HCEC 1CT (cell line): ENCODE measurements at regions not wholly inside any gene's neighbourhood (a gene's known extent, or its start where the extent isn't known, plus 50 kb on each side); places are given as distances from the start of the nearest gene placed in this dataset.
"Not testable (repeated sequence)": the region's sequence is repeated elsewhere in the genome, so short reads cannot be mapped to it uniquely, and the experiment has no call there.

Experiments used
- DNase-seq: peaks from one replicate; pipeline ENCODE4 v3.0.0-alpha.2; 2017

DNA sequence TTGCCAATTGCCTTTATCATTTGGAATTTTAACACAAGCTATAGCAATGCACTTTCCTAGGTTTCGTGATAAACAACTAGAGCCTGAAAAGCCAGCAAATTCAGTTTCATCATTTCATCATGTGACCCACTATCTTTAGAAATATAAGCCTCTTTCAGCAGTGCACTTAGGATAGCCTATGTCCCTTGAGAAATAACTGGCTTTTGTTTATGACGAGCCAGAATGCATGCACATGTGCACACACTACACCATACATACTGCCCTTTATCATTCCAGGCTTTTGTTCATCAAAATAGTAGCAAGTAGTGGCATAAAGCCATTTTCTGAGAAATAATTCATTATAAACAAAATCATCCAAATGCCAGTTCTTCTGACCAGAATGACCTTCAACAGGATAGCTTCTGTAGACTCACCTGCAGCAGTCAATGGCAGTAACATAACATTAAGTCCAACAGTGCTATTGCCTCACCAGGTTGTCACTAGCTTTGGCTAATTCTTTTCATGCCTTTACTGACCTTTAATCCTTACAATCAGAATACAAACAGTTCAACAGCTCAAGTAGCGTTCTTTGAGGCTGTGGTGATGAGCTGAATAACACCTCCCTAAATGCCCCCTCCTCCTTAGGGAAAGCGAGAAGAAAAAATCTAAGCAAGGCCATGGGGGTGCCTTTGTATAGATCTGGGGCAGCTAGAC lies 132.3 kb upstream of the SMARCA2 start:
- no peak for DNase-seq

DNA sequence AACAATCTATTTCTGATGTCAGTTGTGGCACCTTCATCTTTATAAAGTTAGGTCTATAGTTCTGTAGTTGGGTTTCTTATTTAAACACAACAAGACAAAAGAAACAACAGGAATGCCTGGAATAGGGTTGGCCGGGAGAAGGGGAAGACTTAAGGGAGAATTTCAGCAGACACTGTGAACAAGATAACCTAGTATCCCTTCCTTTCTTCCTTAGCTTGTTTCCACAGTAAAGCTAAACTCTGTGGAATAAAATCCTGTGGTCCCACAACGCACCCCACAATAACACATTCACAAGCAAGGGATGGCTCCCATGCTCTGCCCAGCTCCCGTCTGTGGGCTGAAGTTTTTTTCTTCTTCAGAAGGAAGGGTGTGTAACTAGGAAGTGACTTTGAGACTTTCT lies 124.9 kb upstream of the SMARCA2 start:
- no peak for DNase-seq

DNA sequence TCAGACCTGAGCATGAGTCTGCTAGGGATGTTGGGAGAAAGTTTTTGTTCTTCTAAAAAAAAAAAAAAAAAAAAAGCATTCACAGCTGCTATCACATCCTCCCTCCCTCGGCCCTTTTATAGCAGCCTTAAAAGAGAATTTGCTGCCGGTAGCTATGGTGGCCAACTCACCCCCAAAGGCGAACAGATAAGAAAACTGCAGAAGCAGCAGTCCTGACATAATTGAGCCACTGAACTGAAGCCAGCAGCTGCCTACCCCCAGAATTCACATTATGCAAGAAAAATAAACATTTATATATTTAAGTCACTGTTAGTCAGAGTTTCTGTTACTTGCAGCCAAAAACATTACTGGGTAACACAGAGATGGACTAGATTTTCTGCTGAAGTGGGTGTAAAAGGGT lies 124.3 kb upstream of the SMARCA2 start:
- DNase-seq: no peak

DNA sequence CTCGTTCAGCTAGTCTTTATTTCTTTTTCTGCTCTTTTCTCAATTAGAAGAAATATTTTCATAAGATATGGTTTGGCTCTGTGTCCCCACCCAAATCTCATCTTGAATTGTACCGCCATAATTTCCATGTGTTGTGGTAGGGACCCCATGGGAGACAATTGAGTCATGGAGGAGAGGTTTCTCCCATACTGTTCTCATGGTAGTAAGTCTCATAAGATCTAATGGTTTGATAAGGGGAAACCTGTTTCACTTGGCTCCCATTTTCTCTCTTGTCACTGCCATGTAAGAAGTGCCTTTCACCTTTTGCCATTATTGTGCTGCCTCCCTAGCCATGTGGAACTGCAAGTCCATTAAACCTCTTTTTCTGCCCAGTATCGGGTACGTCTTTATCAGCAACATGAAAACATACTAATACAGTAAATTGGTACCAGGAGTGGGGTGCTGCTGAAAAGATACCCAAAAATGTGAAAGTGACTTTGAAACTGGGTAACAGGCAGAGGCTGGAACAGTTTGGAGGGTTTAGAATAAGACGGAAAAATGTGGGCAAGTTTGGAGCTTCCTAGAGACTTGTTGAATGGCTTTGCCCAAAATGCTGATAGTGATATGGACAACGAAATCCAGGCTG lies 112.0 kb upstream of the SMARCA2 start:
- DNase-seq: not testable (repeated sequence)

DNA sequence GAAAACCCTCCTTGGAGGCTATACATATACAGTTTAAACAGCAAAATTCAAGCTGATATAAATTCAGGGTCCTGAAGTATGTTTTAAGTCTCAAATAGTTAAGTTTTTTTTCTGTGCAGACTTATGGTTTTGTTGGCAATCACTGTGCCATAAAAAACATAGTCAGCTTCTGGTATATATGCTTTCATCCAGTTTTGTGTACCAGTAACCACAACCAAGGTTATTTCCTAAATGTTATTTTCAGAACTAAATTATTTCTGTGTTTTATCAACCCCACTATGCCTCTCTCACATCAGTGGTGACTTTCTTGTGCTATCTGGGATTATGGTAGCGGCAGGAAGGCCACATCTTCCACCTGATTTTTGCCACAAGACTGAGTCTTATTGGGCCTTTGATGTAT lies 107.7 kb upstream of the SMARCA2 start:
- no peak for DNase-seq

DNA sequence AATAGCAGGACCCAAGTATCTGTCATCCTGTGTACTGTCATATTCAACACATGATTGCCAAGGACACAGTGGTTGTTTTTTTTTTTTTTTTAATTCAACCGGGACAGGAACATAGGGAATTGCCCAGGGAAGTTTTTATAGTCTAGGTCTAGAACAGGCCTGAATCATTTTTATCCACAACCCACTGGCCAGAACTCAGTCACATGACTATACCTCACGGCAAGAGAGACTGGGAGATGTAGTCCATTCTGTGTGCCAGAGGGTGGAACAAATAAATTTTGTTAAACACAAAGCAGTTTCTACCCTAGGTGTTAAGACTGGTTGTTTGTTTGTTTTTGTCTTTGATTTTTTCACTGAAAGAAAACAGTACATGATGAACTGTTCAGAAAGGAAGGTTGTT lies 105.8 kb upstream of the SMARCA2 start:
- DNase-seq: no peak

DNA sequence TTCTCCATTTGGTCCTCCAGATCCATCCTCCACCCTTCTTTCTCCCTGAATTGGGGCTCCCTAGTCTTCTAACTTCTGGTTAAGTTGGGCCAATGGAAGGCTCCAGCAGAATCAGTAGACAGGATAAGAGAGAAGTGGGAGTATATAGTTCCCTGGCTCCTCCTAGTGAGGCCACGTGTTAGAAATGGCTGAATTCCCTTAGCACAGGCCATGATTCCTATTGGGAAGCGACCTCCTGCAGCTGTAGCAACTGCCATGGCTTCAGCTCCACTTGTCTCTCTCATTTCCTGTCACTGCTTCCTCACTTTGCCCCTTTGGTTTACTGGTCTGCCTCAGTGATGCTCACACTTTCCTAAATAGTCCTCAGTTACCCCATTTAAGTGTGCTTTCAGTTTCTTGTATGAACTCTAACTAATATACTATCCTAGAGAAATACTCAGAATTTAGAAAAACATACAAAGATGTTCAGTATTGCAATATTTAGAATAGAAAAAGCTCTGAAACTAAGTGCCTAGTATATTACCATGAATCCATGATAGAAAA lies 104.8 kb upstream of the SMARCA2 start:
- no peak for DNase-seq

DNA sequence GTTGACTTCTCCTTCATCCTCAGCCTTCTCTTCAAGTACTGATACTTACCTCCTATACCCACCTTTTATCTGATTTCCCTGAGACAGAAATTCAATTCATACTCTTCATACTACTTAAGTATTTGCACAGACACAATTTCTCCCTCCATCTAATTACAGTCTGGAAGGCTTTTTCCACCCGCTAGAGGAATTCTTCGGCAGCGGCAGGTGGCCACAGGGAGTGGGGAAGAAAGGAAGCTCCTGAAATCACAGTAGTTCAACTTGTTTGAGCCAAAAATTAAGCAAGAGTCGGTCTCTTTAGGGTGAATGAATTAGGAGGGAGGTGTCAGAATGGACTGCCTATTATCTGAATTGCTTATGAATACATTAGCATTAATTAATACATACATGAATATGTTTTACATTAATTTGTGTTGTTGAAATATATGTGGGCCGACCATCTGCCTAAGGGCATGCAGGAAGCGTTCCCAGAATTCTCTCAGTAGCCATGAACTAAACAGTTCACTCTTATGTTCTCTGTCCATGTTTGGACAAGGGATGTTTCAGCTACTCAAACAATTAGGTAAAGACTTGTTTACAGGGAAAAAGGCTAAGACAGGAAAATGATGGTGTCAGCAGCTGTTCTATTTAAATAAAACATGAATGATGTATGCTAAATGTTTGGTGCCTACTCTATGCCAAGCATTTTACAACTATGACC lies 101.4 kb upstream of the SMARCA2 start:
- no peak for DNase-seq

DNA sequence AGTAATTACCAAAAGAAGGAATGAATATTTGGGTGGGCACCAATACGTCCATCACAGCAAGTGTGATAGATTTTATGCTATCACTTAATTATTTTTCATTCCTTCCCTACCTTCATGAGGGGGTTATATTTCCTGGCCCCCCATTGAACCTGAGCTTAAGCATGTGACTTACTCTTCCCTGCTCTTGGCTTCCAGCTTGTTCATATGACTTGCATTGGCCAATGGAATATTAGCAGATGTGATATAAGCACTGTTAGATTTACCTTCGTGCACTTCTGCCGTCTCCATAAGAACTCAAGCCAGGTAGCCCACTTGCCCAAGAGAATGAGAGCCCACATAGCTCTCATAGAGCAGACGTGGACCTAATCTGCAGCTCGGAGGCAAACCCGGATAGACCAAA lies 99.1 kb upstream of the SMARCA2 start:
- DNase-seq: no peak

DNA sequence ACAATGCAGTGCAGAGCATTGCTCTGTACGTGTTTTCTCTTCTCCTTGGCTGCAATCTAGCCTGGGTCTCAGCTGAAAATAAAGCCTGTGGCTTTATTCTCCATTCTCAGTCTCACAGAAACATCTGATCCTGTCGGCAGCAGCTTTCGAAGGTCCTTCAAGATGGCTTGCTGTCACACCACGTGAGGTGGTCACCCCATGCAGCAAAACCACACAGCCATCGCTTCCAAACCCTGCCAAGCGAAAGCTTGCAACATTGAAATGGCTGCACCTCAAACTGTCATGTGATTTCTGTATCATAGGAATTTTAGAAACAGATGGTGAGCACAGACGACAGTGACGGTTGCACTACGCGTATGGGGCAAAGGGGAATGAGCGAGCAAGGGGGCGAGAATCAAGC lies 98.5 kb upstream of the SMARCA2 start:
- no peak for DNase-seq

DNA sequence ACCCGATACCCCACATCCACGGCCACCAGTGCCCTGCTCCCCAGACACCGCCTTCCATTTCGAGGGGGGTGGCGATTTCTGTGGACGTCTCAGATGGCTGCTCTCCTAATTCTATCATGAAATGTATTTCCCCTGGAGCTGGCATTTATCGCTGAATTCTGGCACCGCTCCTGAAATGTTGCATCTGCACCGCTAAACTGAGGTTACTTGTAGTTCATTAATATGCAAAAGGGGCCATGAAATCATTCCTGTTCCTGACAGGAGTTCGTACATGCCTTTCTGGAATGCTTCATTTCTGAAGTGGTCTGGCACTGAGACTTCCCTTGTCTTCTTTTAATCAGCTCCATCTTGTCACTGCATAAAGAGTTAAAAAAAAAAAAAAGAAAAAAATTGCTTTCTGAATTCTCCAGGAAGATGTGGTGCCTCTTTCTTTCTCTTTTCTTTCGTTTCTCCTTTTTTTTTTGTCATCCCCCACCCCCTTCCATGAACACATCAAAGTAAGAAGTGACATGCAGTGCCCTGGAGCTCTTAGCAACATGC lies 97.7 kb upstream of the SMARCA2 start:
- DNase-seq: no peak

DNA sequence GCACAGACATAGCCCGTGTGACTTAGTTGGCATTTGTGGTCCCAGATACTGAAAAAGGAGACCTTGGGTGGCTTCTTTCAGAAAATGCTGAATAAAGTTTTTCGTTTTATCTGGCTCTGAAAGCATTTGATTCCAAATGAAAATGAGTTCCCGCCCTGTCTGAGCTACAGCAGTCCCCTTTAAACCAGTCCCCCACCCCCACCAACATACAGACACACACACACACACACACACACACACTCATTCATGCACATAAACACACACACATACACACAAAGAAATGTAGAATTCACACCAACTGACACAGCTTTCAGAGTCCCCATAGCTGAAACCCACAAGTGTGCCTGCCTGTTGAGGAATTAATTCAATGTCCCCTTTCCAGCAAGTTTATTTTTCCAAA lies 97.0 kb upstream of the SMARCA2 start:
- DNase-seq: no peak

DNA sequence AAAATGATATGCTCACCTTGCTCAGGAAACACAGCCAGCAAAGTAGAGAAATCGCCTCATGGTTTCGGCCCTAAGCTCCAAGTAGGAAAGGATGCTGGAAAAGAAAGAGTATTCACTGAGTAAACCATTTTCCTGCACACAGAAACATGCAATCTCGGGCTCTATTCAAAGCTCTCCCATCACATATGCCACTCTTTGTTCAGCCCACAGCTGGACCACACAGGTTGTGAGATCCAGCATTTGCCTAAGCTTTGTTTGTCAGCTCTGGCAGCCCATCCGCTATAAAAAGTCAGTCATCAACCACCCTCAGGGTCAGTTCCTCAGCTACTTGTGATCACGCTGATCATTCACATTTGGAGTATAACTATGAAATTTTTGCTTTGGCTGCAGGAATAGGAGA lies 96.5 kb upstream of the SMARCA2 start:
- no peak for DNase-seq

DNA sequence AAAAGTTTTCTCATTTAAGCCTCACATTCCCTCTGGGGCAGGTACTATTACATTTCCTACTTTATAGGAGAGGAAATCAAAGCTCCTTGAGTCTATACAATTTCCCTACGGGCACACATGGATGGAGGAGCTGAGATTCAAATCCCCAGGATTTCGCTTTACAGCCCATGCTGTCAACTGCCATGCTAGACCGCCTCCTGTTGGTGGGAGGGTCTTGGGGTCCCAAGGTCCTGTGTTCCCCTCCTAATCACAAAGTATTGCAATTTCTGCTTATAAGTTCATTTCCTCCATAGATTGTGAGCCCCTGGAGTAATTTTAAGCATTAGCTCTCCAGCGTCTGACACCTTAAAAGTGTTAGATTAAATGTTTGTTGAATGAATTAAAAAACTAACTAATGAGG lies 95.9 kb upstream of the SMARCA2 start:
- no peak for DNase-seq

DNA sequence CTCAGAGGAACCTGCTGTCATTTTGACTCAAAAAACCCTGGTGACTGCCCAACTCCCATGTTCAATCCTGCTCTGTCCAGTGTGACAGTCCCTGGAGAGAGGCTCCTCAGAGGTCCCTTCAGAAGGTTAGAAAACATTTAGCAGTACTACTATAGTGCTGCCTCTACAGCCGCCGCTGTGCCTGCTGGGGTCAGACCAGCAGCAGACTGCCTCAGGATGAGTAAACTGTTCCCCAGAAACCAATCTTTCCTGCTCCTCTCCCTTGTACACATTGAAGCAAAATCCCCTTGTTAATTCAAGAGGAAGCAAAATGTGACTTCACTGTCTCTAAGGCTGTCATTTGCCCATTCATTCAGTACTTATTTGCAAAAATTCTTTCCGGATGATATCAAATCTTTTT lies 94.8 kb upstream of the SMARCA2 start:
- no peak for DNase-seq

DNA sequence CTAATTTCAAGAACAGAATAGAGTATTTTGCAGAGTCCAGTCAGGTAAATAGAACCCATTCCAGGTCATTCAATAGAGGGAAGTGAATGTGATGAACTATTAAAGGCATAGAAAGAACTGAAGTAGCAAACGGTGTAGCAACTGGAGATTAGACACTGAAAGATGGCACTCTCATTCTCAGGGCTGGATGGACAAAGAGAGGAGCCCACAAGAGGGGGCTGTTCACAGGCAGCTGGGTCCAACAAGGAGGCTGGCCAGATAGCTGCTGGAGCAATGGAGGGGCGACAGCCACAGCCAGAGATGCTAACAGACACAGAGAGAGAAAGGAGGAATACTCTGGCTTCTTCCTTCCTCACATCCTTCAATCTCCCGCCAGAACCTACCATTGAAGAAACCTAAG lies 93.1 kb upstream of the SMARCA2 start:
- no peak for DNase-seq

DNA sequence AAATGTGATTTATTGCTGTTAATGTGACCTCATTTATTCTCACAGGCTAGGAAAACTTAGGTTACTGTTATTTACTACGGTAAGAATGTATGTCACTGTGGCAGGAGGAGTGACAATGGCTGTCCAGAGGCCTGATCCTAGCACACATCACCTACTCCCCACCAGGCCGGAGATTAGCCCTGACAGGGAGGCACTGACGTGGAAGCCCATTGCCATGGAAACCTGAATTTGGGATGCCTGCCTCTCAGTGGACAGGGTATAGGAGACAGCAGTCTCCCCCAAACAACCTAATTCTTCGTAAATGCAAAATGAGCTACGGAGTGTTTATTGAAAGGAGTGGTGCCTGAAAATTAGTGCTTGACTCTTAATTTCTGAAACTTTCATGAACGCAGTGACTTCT lies 87.6 kb upstream of the SMARCA2 start:
- no peak for DNase-seq

DNA sequence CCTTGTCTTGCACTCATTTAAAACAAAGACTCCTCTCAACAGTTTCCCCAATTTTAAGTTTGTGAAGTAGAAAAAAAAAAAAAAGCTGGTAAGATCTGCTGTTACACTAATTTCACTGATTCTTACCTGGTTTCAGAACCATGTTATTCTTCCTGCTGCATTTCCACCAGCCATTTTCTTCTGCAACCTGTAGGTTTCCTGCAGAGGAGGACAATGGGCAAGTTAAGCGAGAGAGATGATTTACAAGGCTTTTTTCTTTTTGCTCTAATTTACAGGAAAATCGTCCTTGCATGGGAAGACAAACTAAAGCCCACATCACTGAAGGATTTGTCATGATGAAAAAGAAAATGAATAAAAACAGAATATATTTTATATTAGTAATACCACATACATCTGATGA lies 86.0 kb upstream of the SMARCA2 start:
- no peak for DNase-seq

DNA sequence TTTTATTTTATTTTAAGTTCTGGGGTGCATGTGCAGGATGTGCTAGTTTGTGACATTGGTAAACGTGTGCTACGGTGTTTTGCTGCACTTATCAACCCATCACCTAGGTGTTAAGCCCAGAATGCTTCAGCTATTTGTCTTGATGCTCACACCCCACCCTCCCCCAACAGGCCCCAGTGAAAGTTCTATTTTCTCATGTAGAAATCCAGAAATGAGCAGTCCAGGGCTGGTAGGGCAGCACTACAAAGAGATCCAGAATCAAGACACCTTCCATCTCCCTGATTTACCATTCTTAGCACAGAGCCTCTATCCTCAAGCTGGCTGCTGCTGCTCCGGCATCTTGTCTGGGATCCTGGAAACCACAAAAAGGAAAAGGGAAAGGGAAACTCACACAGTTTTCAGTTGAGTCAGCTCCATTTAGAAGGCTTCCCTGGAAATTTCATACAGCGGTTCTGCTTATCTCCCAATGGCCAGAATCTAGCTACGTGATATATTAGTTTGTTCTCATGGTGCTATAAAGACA lies 85.4 kb upstream of the SMARCA2 start:
- DNase-seq: no peak

DNA sequence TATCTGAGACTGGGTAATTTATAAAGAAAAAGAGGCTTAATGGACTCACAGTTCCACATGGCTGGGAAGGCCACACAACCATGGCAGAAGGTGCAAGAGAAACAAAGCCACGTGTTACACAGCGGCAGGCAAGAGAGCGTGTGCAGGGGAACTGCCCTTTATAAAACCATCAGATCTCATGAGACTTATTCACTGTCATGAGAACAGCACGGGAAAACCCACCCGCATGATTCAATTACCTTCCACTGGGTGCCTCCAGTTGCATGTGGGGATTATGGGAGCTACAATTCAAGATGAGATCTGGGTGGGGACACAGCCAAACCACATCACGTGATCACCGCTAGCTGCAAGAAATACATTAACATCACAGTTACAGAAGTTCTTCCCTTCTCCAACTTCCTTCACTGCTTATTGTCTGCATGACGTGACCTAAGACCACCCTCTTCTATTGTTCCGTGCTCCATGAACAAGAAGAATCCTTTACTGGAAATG lies 84.9 kb upstream of the SMARCA2 start:
- not testable (repeated sequence) for DNase-seq

DNA sequence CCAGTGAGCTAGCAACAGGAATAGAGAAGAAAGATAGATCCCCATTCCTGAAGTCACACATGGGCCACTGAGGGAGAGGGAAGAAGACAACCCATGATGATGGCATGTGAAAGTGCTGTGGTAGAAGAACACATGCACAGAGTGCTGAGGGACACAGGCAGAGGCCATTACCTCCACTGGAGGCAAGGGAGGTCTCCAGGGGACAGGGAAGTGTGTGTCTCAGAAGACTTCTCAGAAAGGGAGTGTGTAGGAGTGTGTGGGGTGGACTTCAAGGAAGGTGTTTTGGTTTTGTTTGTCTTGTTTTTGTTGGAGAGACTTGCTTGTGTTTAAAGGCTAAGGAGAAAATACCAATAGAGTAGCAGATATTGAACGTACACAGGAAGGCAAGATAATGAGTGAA lies 77.0 kb upstream of the SMARCA2 start:
- no peak for DNase-seq

DNA sequence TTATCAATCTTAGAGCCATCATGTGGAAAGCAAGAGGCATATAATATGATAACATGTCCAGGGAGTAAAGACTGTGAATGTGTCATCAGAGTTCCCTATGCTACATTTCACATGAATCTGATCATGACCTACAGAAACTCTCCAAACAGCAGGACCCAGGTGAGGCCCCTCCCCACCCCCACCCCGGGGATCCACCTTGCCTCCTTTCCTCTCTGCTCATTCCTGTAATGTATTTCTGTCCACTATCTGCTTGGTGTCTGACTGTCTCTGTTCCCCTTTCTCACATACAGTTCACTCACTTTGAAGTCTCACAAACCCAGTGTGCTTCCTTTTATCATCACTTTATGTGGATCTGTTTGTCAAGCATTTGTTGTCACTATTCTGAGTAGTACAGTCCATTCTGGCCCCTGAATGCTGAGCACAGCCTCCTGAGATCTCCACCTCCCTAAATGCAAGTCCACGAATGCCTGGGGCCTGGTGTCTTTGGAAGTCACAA lies 76.4 kb upstream of the SMARCA2 start:
- DNase-seq: no peak

DNA sequence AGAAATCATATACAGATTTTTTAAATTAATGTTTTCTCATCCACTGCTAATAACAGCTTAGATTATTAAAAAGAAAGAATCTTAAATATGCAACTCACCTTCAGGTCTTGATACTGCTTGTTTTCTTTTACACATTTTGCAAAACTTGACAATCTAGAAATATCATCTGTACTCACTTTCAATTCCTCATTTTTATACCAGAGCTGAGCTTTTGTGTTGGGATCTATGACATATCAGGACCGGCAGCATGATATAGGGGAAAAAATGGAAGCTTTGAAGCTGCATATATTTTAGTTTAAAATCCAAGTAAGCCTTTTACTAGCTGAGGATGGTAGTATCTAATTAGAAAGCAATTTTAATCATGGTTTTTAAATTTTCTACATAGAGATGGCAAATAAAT lies 75.7 kb upstream of the SMARCA2 start:
- DNase-seq: no peak
